ENCODE measurements at regions not wholly inside any gene's neighbourhood (a gene's known extent, or its start where the extent isn't known, plus 50 kb on each side); places are given as distances from the start of the nearest gene placed in this dataset.

- no peak for TF ChIP-seq CTCF (IDR thresholded peaks at IDR 0.05)
- no peak for TF ChIP-seq POLR2A (IDR thresholded peaks at IDR 0.05)
- TF ChIP-seq POLR2AphosphoS5 (IDR thresholded peaks at IDR 0.05; ENCODE audit: insufficient read depth in 1 of 2, low read depth in 1 of 2), result no peak
Observed at GRCh38 chr15:70299931-70300869, 202.5 kb upstream of the TLE3 start.
